Tibial artery (tissue), 4 donors: ENCODE measurements at regions not wholly inside any gene's neighbourhood (a gene's known extent, or its start where the extent isn't known, plus 50 kb on each side); places are given as distances from the start of the nearest gene placed in this dataset.

ENCODE experiments used
- DNase-seq, 2 donors: peaks; one replicate each; pipeline ENCODE4 v3.0.0-alpha.2; 2019
- H3K27ac ChIP-seq, 2 donors: fragments of 200-600 bp; sonication (generic) in 1 of 2; 1 replicate in 1 of 2; 2 replicates in 1 of 2; pipeline ENCODE4 v1.5.1; 2018 to 2019; ENCODE audit warnings: mild to moderate bottlenecking in 1 of 2
- H3K27me3 ChIP-seq, 2 donors: fragments of 200-600 bp; sonication (generic) in 1 of 2; one replicate each; pipeline versions ENCODE4 v1.5.1 to v1.6.0; 2016 to 2019
- H3K36me3 ChIP-seq, 3 donors: fragments of 200-600 bp; sonication (generic) in 2 of 3; one replicate each; pipeline ENCODE4 v1.5.1; 2016 to 2019; ENCODE audit warnings: mild to moderate bottlenecking in 2 of 3
- H3K4me1 ChIP-seq, 4 donors: fragments of 200-600 bp; sonication (generic) in 2 of 4; 1 replicate in 3 of 4; 2 replicates in 1 of 4; pipeline ENCODE4 v1.5.1; 2016 to 2019
- H3K4me3 ChIP-seq, 2 donors: fragments of 200-600 bp; sonication (generic) in 1 of 2; 1 replicate in 1 of 2; 2 replicates in 1 of 2; pipeline ENCODE4 v1.5.1; 2018 to 2019; ENCODE audit warnings: mild to moderate bottlenecking in 2 of 2
- H3K9me3 ChIP-seq, 3 donors: fragments of 200-600 bp; sonication (generic) in 1 of 3; one replicate each; pipeline ENCODE4 v1.5.1; 2016 to 2019
- intact Hi-C: fragments of 100-400 bp; cut with DNase I; formaldehyde crosslinking; loops from one replicate; pipeline ENCODE4 v1.15.0; 2023; ENCODE audit warnings: low total_unique reads
- TF ChIP-seq, protein P1 (sequence below), 2 experiments: fragments of 200-600 bp in 1 of 2; fragments of 450-650 bp in 1 of 2; IDR thresholded peaks; one replicate each; pipeline ENCODE4 v1.5.1; 2017 to 2019; ENCODE audit warnings: antibody characterized with exemption in 2 of 2, mild to moderate bottlenecking in 1 of 2, moderate library complexity in 1 of 2

DNA sequence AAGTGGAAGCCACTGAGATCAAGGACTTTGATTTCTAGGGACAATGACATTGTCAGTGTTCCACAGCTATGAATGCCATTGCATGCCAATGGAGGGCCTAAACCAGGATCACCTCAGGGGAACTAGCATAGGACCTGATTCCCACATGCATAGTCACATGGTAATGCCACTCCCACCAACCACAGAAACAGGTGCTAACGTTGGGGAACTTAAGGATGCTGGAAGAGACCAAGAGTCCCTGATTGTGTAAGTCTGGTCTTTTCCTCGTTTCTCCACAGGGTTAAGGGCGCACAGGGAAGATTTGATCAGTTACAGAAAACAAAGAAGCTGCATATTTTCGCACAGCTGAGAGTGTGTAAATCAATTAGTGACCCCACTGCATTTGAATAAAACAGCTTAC lies 59.4 kb upstream of the CD44 start:
- DNase-seq = no peak
- intact Hi-C loops = no loop called here
- peaks cover 0 to 51% (median 27%) of the 10 kb centered on the region in 4 donors for H3K4me1 ChIP-seq
- H3K4me3 ChIP-seq = no peak overlapping the region
- H3K9me3 ChIP-seq = no peaks in the 10 kb centered on the region
- H3K27ac ChIP-seq = no peak overlapping the region
- H3K36me3 ChIP-seq = no peaks in the 10 kb centered on the region
- no peaks in the 10 kb centered on the region for H3K27me3 ChIP-seq
- TF ChIP-seq, protein P1, sequence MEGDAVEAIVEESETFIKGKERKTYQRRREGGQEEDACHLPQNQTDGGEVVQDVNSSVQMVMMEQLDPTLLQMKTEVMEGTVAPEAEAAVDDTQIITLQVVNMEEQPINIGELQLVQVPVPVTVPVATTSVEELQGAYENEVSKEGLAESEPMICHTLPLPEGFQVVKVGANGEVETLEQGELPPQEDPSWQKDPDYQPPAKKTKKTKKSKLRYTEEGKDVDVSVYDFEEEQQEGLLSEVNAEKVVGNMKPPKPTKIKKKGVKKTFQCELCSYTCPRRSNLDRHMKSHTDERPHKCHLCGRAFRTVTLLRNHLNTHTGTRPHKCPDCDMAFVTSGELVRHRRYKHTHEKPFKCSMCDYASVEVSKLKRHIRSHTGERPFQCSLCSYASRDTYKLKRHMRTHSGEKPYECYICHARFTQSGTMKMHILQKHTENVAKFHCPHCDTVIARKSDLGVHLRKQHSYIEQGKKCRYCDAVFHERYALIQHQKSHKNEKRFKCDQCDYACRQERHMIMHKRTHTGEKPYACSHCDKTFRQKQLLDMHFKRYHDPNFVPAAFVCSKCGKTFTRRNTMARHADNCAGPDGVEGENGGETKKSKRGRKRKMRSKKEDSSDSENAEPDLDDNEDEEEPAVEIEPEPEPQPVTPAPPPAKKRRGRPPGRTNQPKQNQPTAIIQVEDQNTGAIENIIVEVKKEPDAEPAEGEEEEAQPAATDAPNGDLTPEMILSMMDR (IDR thresholded peaks at IDR 0.05) = no peak

DNA sequence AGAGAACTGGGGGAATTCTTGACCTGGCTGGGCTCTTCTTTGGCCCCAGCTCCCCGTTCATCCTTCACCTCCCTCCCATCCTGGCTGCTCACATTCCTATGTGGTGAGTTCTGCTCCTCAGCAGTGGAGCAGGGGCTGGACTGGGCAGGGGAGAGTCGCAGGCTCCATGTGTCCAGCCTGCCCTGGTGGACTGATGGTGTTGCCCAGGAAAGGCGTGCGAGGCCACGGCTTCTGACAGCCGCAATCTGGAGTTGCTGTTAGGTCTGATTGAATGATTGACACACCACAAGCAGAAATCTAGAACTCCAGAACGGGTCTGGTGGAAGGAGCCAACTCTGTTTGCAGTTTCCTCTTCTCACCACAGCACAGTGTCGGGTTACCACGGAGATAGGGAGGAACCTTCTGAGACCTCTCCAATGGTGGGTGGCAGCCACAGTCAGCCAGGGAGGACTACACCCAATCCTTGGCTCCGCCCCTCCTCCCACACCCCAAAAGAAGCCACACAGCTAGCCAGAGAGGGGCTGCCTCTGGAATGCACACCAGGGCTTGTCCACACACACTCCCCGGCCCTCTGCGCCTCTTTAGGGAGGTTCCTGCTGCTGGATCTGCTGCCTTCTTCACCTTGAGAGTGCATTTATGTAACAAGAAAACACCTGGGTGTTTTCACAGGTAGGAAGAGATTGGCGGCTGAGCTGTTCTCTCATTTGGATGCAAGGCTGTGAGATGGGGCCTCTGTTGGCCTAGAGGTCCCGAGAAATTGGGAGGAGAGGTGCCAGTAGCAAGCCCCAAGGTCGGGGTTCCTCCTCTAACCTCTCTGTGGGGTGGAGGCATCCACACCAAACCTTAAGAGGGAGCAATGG lies 56.4 kb upstream of the CD44 start:
- TF ChIP-seq, protein P1 (IDR thresholded peaks at IDR 0.05) = no peak
- no peaks in the 10 kb centered on the region for H3K9me3 ChIP-seq
- DNase-seq = peak; percentile 63 to 78
- no peaks in the 10 kb centered on the region for H3K36me3 ChIP-seq
- no peak overlapping the region for H3K4me3 ChIP-seq
- H3K27ac ChIP-seq = peak overlapping the region; percentile 57 to 77
- H3K27me3 ChIP-seq = no peaks in the 10 kb centered on the region
- intact Hi-C loops = no loop called here
- H3K4me1 ChIP-seq = peaks cover 0 to 50% (median 25%) of the 10 kb centered on the region in 4 donors

DNA sequence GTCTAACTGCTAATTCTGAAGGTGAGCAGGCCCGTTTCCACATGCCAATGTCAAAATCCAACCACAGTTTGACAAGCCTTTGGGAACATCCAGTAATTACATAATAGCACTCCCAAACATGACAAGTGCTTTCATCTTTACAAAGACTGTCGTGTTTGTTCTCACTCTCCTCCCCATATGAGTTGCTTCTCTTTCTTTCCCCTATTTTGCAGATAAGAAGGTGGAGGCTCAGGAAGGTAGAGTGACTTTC lies 55.9 kb upstream of the CD44 start:
- no peaks in the 10 kb centered on the region for H3K36me3 ChIP-seq
- no peak for DNase-seq
- no peaks in the 10 kb centered on the region for H3K9me3 ChIP-seq
- no peaks in the 10 kb centered on the region for H3K27me3 ChIP-seq
- TF ChIP-seq, protein P1 (IDR thresholded peaks at IDR 0.05) = no peak
- intact Hi-C loops = no loop called here
- no peak overlapping the region for H3K4me3 ChIP-seq
- peak overlapping the region; percentile 57 to 77 for H3K27ac ChIP-seq
- peaks cover 0 to 56% (median 27%) of the 10 kb centered on the region in 4 donors for H3K4me1 ChIP-seq

DNA sequence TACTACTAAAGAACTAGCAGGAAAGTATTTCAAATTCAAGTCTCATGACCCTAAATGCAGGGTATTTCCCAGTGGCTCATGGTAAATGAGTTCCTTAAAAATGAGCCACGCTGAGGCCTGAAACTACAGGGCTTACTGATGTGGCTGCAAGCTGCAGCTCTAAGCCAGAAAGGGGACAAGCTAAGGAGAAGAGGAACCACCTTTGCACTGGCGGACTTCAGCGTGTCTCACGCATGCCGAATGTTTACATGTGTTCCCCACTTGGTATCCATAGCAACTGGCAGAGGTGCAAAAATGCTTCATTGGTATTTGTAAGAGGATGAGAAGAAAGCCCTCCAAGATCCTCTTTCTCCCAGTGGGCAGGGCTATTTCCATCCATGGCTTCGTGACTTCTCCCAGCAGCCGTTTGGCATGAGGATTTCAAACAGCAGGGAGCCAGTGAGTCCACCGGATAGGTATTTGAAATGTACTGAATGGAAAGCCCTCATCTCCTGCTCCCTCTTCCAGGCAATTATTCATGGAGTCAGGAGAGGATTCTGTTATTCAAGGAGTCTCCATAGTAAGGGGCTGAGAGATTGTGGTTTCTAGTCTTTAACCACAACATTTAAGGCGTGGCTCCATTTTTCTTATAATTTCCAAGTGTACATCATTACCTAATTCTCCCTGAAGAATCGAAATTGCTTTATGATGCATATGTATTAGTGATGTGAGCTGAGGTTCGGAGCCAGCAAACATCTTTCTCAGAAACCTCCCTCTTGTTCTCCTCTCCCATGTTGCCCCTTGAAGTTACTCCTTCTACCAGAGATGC lies 55.3 kb upstream of the CD44 start:
- Histone ChIP-seq H3K27me3 (no peaks in the 10 kb centered on the region), H3K9me3 (no peaks in the 10 kb centered on the region), H3K4me1 (peaks cover 0 to 61% (median 31%) of the 10 kb centered on the region in 4 donors), H3K36me3 (no peaks in the 10 kb centered on the region), H3K4me3 (no peak overlapping the region), H3K27ac (peak overlapping the region; percentile 57 to 77)
- peak; percentile 53 to 76 for DNase-seq
- intact Hi-C loops = no loop called here
- TF ChIP-seq, protein P1 (IDR thresholded peaks at IDR 0.05) = no peak

DNA sequence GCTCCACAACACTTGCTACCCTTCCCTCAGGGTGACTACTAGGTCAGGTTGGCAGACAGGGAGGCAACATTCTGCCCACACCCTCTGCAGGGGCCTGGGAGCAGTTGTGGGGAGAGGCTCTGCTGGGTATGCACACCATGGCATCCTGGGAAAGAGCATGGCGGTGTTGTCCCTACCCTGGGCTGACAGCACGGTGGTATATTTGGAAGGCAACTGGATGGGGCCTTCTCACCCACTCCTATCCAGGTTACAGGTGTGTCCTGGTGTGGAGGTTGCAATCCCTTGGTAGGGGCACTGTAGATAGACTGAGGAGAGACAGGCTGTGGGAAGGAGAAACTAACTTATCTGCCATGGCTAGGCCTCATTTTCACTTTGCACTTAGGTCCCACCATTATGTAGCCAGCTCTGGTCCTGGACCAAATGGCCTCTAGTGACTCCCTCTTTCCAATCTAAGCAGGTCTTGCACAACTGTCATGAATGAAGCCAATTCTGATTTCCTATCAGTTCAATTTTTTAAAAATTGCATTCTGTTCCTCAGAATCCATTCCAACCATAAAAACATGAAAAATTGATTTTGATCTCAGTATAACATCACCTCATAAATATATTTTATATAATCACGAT lies 54.0 kb upstream of the CD44 start:
- H3K27ac ChIP-seq = peak overlapping the region; percentile 25 to 77
- peaks cover 0 to 63% (median 31%) of the 10 kb centered on the region in 4 donors for H3K4me1 ChIP-seq
- no peak overlapping the region for H3K4me3 ChIP-seq
- intact Hi-C loops = no loop called here
- H3K27me3 ChIP-seq = no peaks in the 10 kb centered on the region
- H3K9me3 ChIP-seq = no peaks in the 10 kb centered on the region
- TF ChIP-seq, protein P1 (IDR thresholded peaks at IDR 0.05) = no peak
- no peaks in the 10 kb centered on the region for H3K36me3 ChIP-seq
- DNase-seq = no peak
